Suppressor macrophage treated with lipopolysaccharide for 1 hour (primary cell): ENCODE measurements at regions not wholly inside any gene's neighbourhood (a gene's known extent, or its start where the extent isn't known, plus 50 kb on each side); places are given as distances from the start of the nearest gene placed in this dataset.
"Not testable (repeated sequence)": the region's sequence is repeated elsewhere in the genome, so short reads cannot be mapped to it uniquely, and the experiment has no call there.

Experiments
- DNase-seq, 3 donors: peaks; one replicate each; pipeline ENCODE4 v3.0.0-alpha.2; 2020 to 2022

DNA sequence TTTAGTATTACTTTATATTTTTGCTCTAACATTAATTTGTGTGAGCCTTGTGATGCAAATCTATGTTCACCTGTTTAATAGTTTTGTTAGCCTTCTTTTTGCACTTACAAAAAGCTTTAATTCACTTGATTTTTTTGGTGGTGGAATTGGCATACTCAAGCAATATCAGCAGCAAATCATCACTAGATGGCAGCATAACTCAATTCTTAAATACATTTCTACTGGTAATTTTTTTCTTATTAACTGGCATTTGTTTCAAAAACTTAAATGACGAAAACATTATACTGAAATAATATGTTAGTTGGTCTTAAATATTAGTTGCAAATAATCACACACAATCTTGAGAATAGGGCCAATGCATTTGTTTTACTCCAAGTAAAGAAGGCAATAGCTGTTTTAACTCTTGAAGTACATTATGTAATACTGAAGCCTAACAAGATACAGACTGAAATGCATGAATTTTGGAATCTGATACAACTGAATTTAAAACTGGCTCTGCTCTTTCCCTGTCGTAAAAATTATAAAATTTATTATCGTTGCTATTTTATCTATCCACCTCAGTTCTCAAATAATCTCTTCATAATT lies 151.5 kb downstream of the ATXN7L3B start:
- peak; percentile 29 to 38 (median 36) for DNase-seq

GRCh38 chr12:74689929-74690328 lies 152.3 kb downstream of the ATXN7L3B start:
- DNase-seq: no peak

DNA sequence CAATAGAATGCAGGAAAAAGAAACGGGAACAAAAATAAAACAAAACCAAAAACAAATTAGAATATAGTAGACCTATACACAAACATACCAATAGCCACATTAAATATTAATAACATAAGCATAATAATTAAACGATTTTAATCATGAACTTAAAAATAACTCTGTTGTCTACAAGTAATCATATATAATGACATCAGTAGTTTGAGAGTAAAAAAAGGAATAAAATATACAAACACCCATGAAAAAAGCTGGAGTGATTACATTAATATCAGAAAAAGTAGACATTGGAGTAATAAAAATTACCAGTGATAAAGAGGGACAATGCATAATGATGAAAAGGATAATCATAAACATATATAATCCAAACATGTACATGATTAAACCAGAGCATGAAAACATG lies 181.8 kb downstream of the ATXN7L3B start:
- no peak for DNase-seq

- DNase-seq: no peak
These were observed 185.1 kb downstream of the ATXN7L3B start for GRCh38 chr12:74722709-74723108.

DNA sequence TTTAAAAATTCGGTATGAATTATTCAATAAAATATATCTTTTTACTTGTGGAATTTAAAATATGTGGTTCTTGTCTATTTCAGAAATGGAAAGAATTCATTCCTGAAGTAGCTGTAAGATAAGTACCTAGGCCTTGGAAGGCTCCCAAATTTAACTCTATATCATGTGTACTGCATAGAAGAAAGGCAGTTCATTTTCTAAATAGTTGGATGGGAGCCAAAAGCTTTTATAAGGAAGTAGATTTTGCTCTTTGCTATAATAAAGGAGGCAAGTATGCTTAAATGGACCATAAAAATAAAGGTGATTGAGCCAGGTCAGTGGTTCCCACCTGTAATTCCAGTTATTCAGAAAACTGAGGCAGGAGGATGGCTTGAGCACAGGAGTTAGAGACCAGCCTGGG lies 187.5 kb downstream of the ATXN7L3B start:
- no peak for DNase-seq

DNA sequence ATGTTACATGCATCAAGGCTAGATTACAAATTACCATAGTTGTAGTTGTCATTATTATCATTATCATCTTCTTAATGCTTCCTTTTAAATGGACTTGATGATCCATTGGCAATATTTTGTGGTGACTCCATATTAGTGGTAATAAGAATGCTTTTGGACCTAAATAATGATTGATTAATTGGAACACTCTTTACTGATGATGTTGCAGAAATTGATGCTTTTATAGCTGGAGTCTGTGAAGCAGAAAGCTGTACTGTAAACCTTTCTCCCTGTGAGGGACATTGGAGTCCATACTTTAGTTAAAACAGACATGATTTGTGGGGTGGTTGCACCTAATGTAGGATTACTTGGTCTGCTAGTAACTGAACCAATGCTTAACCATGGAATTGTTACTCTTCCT lies 190.4 kb downstream of the ATXN7L3B start:
- DNase-seq: no peak

DNA sequence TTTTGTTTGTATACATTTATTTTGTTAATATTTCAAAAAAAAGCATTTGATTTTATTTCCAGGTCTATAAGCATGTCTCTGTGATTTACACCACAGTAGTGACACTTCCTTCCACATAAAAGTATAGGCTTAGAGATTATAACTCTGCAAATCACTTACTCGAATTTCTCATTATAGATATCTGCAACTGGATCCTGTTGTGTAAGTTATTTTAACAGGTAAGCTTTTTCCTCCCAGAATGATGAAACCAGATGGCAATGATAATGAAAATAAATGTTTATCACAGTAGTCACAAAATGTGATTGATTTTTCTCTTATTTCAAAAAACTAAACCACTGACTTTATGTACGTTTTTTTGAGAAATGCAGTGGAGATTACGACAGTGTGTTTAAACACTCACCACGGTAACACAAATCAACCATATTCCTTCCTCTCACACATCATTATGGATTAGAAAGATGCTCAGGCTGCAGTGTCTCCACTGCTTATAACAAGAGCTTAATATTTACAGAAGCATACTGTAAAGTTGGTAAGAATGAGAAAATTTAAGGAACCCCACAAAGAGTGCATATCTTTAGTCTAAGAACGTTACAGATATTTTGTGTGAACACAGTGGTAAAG lies 194.6 kb downstream of the ATXN7L3B start:
- DNase-seq: no peak

GRCh38 chr12:74732826-74733225 lies 195.2 kb downstream of the ATXN7L3B start:
- no peak for DNase-seq

DNA sequence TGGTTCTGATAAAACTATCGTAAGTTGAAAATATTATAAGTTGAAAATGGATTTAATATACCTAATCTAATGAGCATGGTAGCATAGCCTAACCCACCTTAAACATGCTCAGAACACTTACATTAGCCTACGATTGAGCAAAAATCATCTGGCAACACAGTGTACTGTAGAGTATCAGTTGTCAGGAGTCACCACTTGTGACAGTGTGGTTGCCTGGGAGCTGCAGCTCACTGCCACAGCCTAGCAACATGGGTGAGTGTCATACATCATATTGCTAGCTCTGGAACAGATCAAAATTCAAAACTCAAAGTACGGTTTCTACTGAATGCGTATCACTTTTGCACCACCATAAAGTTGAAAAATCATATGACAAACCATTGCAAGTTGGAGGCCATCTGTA lies 203.5 kb downstream of the ATXN7L3B start:
- DNase-seq: no peak

DNA sequence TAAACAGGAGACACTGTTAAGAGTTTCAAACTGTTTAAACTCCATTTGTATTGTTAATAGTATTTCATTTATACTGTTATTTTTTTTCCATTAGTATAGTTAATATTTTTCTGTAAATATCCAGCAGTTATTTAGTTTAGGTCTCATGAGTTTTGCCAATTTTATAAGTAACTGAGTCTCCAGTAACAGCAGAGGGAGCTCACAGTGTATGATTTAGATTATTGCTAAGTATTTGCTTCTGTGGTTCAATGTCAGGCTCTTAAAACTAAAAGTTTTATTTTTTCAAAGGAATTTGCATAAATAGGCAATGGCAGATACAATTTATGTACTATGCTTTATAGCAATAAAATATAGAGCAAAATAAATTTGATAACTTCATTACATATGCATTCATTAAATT lies 209.7 kb downstream of the ATXN7L3B start:
- no peak for DNase-seq

DNA sequence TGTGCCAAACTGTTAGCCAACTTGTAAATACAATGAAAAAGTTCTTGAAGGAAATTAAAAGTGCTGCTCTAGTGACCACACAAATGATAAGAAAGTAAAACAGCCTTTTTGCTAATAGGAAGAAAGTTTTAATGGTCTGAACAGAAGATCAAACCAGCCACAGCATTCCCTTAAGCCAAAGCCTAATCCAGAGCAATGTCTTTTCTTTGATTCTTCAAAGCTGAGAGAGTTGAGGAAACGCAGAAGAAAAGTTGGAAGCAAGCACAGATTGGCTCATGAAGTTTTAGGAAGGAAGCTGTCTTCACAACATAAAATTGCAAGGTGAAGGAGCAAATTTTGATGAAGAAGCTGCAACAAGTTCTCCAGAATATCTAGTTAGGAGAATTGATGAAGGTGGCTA lies 213.8 kb downstream of the ATXN7L3B start:
- no peak for DNase-seq

DNA sequence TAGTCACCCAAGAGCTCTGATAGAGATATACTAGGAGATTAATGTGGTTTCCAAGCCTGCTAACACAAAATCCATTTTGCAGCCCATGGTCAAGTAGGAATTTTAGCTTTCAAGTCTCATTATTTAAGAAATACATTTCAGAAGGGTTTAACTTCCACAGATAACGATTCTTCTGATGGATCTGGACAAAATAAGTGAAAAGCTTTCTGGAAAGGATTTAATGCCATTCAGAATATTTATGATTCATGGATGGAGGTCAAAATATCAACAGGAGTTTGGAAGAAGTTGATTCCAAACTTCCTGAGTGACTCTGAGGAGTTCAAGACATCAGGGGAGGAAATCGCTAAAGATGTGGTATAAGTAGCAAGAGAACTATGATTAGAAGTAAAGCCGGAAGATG lies 214.6 kb downstream of the ATXN7L3B start:
- no peak for DNase-seq

GRCh38 chr12:74770552-74770951 lies 232.9 kb downstream of the ATXN7L3B start:
- no peak for DNase-seq

DNA sequence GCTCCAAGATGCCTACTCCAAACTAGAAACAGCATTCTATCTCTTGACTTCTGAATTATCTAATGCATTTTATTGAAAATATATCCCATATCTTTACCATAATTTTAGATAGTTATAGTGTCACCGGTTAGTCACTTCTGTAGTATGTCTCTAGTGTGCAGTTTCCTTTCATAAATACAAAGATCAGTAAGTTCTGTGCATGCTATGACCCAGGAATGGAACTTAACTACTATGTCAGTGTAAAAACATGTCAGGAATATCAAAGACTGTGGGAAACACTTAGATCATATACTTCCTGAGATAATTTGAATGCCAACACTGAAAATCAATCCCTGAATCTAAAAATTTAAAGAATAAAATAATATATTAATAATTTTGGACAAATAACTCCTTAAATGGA lies 237.6 kb downstream of the ATXN7L3B start:
- no peak for DNase-seq

DNA sequence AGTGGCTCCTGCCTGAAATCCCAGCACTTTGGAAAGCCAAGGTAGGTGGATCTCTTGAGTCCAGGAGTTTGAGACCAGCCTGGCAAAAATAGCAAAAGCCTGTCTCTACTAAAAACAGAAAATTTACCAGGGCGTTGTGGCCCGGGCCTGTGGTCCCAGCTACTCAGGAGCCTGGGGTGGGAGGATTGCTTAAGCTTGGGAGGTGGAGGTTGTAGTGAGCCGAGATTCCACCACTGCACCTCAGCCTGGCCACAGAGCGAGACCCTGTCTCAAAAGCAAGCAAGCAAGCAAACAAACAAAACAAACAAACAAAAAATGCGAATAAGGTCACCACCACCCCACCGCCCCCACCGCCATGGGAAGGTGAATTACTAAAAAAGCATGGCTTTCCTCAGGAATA lies 238.7 kb downstream of the ATXN7L3B start:
- DNase-seq: no peak

DNA sequence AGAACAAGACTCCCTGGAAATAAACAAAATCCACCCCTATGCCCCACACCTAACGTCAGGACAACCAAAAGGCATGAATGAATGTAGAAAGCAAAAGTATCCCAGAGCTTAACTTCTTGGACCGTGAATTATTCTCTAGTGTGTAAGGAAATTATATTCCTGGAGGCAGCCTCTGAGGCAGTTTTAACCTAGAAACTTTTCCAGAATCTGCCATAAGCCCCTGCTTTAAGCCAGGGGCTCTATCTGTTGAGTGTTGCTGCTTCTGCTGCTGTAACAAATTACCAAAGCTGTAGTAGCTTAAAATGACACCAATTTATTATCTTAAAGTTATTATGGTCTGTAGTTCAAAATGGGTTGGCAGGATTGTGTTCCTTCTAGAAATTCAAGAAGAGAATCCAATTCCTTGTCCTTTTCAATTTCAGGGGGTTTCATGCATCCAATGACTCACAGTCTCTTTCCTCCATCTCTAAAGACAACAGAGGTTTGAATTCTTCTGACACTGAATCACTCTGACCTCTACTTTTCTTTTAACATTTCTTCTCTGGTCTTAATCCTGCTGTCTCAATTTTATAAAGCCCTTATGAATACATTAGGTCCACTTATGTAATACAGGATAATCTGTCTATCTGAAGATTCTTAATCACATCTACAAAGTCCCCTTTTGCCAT lies 242.7 kb downstream of the ATXN7L3B start:
- no peak for DNase-seq

- not testable (repeated sequence) for DNase-seq
These were observed 243.2 kb downstream of the ATXN7L3B start for GRCh38 chr12:74780850-74781241.

GRCh38 chr12:74781991-74782485 lies 244.4 kb downstream of the ATXN7L3B start:
- no peak for DNase-seq

- DNase-seq: no peak
These were observed 253.3 kb downstream of the ATXN7L3B start for GRCh38 chr12:74790931-74791330.

DNA sequence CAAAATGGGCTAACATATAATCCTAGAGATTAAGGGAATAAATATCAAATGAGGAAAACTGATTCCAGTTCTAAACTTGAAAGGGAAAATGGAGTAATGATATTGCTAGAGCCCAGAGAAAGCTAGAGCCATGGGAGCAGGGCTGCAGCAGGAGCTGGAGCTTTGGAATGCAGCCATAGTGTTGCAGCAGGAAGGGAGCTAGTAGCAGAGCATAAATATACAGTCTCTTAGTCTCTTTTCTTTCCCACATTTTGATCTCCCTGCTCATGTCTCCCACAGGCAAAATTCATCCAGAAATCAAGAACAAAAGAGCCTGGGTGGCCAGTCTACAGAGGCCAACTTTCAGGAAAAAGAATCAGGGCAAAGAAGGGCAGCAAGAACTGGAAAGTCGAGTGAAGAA lies 253.7 kb downstream of the ATXN7L3B start:
- DNase-seq: no peak

DNA sequence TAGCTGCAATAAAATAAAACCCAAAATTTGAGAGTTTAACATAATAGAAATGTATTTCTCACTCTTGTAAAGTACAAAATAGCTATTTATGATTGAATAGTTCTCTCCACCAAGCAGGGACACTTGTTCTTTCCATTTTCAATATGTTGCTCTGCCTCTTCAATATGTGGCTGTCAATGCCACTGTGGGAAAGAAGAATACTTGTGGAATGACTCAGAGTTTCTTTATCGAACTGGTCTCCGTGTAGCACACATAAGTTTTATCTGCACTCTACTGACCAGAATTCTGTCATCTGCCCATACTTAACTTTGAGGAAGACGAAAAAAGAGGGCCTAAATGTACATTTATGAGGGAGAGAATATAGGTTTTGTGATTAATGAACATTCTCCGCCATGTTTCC lies 256.9 kb downstream of the ATXN7L3B start:
- no peak for DNase-seq

DNA sequence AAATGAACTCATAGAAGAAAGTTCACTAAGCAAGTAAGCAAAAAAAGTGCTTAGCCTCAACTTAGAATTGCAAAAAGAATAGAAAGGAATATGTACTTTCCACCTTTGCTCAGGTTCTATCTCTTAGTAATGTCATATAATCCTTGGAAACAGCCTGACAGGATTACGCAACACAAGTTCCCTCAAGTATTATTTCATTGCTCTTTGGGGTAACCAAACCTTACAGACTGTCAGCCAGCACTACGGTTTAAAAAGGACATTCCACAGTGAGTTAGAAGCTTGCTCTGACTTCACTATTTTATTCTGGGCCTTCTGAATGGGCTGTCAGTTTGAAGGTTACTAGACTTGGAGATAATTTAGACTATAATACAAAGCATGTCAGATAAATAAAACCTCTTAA lies 264.0 kb downstream of the ATXN7L3B start:
- DNase-seq: peak in 1 of 3 donors; percentile 7

- no peak for DNase-seq
These were observed 279.0 kb downstream of the ATXN7L3B start for GRCh38 chr12:74816398-74817175.

GRCh38 chr12:74817499-74817898 lies 279.9 kb downstream of the ATXN7L3B start:
- DNase-seq: no peak
